Sciatic nerve (tissue), 2 donors: ENCODE measurements at regions not wholly inside any gene's neighbourhood (a gene's known extent, or its start where the extent isn't known, plus 50 kb on each side); places are given as distances from the start of the nearest gene placed in this dataset.

ENCODE experiments used
- ATAC-seq: fragments of 200-7000 bp; cut with Tn5 transposase; one replicate; pipeline ENCODE4 v1.9.1; 2020; ENCODE audit warnings: mild to moderate bottlenecking, moderate library complexity
- DNase-seq: peaks from one replicate; pipeline ENCODE4 v3.0.0-alpha.2; 2020; ENCODE audit warnings: low spot score
- intact Hi-C: fragments of 100-400 bp; cut with DNase I; formaldehyde crosslinking; loops from one replicate; pipeline ENCODE4 v1.14.2; 2022
- donor health status: DM: no; HTN: no; CAD: no.
- donor health status: DM: no; HTN: no; CAD: no.

DNA sequence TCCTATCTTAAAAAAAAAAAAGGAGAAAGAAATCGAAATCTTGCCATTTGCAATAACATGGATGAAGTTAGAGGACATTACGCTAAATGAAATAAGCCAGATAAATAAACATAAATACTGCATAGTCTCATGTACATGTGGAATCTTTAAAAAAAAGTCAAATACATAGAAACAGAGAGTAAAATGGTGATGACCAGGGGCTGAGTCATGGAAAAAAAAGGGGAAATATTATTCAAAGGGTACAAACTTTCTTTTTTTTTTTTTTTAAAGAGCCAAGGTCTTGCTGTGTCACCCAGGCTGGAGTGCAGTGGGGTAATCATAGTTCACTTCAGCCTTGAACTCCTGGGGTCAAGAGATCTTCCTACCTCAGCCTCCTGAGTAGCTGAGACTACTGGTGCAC, 310.1 kb downstream of the ZNF608 start:
- intact Hi-C loops, result no loop called here
- DNase-seq, result no peak
- ATAC-seq, result no peak

DNA sequence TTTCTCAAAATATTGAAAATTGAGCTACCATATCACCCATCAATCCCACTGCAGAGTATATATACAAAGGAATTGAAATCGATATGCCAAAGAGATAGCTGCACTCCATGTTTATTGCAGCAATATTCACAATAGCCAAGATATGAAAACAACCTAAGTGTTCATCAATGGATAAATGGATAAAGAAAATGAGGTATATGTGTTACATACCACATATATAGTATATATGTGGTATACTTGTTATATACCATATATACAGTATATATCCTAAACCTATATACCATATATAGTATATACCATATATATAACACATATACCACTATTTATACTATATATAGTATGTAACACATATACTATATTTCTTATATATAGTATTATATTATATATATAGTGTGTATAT, 313.3 kb downstream of the ZNF608 start:
- intact Hi-C loops, result no loop called here
- ATAC-seq (no peak), DNase-seq (no peak)

GRCh38 chr5:124421584-124421983, 324.9 kb downstream of the ZNF608 start:
- DNase-seq, result no peak
- ATAC-seq, result no peak
- intact Hi-C loops, result no loop called here

GRCh38 chr5:124420952-124421351, 325.5 kb downstream of the ZNF608 start:
- intact Hi-C loops, result no loop called here
- DNase-seq (no peak), ATAC-seq (no peak)

DNA sequence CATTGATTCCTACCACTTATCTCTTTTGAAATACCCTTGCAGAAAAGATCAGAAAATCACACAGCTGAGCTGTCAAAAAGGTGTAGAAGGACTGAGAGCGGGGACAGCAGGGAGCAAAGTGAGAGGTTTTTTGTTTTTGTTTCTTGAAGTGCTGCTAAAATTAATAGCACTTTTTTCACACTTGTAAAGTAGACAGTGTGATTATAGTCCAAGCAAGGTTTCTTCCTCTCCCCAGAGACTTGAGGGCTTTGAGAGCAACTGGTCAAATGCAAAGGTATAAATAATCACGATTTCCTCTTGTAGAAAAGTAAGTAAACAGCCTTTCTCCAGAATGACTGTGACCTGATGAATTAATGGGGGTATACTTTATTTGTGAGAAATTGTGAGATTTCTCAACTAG, 326.9 kb downstream of the ZNF608 start:
- DNase-seq (no peak), ATAC-seq (no peak)
- intact Hi-C loops, result no loop called here

GRCh38 chr5:124418390-124418789, 328.0 kb downstream of the ZNF608 start:
- ATAC-seq (no peak), DNase-seq (no peak)
- intact Hi-C loops, result no loop called here

DNA sequence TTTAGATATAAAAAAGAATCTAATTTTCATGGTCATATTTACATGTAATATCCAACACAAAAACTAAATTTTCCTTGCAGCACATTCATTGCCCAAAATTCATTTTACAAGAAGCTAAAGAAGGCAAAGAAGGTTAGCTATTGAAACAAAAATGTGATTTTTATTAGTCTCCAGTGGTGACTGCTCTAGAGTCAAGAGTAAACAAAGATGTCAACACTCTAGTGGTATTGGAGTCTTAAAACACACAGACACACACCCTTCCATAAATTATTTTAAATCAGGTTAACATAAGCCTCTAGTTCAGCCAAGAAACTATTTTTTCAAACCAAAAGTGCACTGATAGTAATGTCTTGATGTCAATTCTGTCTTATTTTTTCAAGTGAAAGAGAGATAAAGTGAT, 329.2 kb downstream of the ZNF608 start:
- ATAC-seq, result no peak
- no peak for DNase-seq
- intact Hi-C loops, result no loop called here

- DNase-seq (no peak), ATAC-seq (no peak)
- intact Hi-C loops, result no loop called here
Measured at GRCh38 chr5:124416627-124417026, 329.8 kb downstream of the ZNF608 start.

DNA sequence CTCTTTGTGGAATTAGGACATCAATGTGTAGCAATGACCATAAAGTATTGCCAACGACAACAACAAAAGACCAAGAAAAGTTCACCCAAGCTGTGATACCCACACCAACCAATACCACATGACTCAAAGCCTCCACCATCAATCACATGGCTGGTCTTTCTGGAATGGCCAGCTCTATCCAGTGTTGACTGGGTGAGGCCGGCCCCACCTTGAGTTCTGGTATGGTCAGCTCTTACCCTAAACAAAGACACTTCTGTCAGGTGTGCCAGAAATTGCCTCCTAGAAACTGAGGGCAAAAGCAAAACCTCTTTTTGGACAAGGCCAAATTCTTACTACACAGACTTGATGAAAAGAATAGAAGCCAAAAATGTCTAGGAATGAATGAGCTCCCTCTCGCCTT, 331.5 kb downstream of the ZNF608 start:
- no peak for ATAC-seq
- intact Hi-C loops, result no loop called here

DNA sequence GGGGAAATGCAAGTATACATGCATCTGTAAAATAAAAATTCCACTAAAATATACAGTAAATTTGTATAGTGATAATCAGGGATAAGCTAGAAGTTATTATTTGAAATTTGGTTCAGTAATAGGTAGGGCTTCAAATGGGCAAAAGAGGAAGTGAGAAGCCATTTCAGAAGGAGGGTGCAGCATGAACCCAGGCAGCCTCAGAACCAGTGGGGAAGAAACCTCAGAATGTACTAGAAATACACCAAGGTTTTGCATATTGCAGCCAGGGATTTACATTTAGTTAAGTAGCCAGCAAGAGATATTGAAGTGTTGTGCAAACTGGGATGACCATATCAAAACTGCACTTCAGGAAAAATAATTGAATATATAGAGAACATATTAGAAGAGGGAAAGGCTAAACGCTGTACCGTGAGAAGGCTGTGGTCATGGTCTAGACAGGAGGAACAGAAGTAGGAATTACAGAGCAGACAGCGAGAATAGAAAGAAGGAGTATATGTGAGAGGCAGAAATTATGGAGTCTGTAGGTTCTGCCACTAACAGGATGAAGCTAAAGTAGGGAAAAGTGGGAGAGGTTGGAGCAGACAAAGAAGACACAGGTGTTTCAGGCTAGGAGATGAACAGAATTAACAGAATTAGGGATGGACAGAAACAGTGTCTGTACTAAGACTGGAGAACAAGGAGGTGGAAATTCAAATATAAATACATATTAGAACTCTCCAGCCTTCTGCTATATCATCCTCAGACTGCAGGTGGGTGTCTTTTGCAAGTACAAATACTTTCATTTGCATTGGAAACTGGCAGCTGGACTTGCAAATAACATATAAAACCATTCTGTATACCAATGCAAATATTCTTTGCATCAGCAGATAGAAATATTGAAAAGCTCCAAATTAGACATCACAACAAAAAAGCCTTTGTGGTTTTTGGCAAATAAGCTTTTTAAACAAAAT, 335.6 kb downstream of the ZNF608 start:
- intact Hi-C loops, result no loop called here
- ATAC-seq, result no peak
- no peak for DNase-seq

More for the DNA sequence above, 331.5 kb downstream of the ZNF608 start:
- no peak for DNase-seq

GRCh38 chr5:124408738-124409453, 337.5 kb downstream of the ZNF608 start:
- ATAC-seq, result peak; percentile 78
- intact Hi-C loops, result no loop called here
- DNase-seq, result no peak

- ATAC-seq (no peak), DNase-seq (no peak)
- intact Hi-C loops, result no loop called here
Measured at GRCh38 chr5:124404796-124405195, 341.6 kb downstream of the ZNF608 start.

GRCh38 chr5:124403281-124403680, 343.2 kb downstream of the ZNF608 start:
- intact Hi-C loops, result no loop called here
- no peak for DNase-seq
- ATAC-seq, result no peak

GRCh38 chr5:124402144-124402581, 344.3 kb downstream of the ZNF608 start:
- ATAC-seq (peak; percentile 89), DNase-seq (no peak)
- intact Hi-C loops, result no loop called here

DNA sequence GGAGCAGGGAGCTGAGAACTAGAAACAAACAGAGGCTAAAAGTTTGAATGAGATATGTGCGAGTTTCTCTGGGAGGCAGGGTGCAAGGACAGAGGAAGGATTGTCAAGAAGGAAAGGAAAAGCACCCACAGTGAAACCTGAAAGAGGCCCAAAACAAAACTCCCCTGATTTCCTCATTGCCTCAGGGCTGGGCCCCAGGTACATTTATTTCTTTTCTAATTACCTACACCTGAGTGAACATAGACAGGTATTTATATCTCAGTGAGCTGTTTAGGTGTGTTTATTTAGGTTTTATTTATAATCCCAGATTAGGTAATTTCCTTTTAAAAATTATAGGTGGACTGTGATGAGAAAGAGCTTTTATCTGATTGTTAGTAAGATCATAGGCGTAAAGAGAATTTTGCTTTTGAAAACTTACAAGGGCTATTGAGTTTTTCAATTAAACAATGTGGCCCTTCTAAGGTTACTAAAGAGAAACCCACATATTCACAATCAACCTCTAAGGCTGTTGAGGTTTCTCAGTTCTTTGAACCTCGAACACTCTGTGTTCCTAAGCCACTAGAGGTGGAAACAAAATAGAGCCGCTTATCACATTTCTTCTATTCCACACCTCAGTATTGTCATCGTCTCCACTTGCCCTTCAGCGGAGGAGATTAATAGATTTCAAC, 344.8 kb downstream of the ZNF608 start:
- intact Hi-C loops, result no loop called here
- DNase-seq, result no peak
- ATAC-seq, result peak; percentile 27

- intact Hi-C loops, result no loop called here
- DNase-seq, result no peak
- no peak for ATAC-seq
Measured at GRCh38 chr5:124399426-124399961, 346.9 kb downstream of the ZNF608 start.

- intact Hi-C loops, result no loop called here
- no peak for ATAC-seq
- DNase-seq, result no peak
Measured at GRCh38 chr5:124398460-124398859, 348.0 kb downstream of the ZNF608 start.

GRCh38 chr5:124397317-124397716, 349.1 kb downstream of the ZNF608 start:
- DNase-seq (no peak), ATAC-seq (no peak)
- intact Hi-C loops, result no loop called here

GRCh38 chr5:124395926-124396325, 350.5 kb downstream of the ZNF608 start:
- no peak for ATAC-seq
- intact Hi-C loops, result no loop called here
- DNase-seq, result no peak

GRCh38 chr5:124395287-124395686, 351.2 kb downstream of the ZNF608 start:
- no peak for DNase-seq
- intact Hi-C loops, result no loop called here
- no peak for ATAC-seq
